IMR-90 (cell line): ENCODE measurements at regions not wholly inside any gene's neighbourhood (a gene's known extent, or its start where the extent isn't known, plus 50 kb on each side); places are given as distances from the start of the nearest gene placed in this dataset.

Source experiments
- ATAC-seq: fragments of 200-7000 bp; cut with Tn5 transposase; 2 replicates; pipeline ENCODE4 v1.9.1; 2020; ENCODE audit warnings: low read depth, mild to moderate bottlenecking, moderate library complexity
- BruUV-seq: library from RNA; stranded (reverse); fragments of 400-500 nt; replicated peaks from 2 replicates; lab custom pipeline; 2021; lab: Mats Ljungman, UMichigan
- CTCF ChIA-PET: fragments of 300-600 bp; formaldehyde crosslinking; extraction: SDS; loops from one replicate; lab custom pipeline; 2021; ENCODE audit warnings: antibody characterized with exemption; lab: Yijun Ruan, JAX
- POLR2A ChIA-PET: fragments of 300-600 bp; sonication (Branson Sonifier 250); formaldehyde crosslinking; loops from one replicate; lab custom pipeline; 2022; ENCODE audit warnings: antibody characterized with exemption; ENCODE audit not compliant: unreplicated experiment; lab: Charles Lee
- DNase-seq: peaks from one replicate; pipeline ENCODE4 v3.0.0; 2013
- H2AFZ ChIP-seq: replicated peaks from 2 replicates; pipeline ENCODE3; 2013; ENCODE audit warnings: low read length, mild to moderate bottlenecking; ENCODE audit not compliant: poor library complexity
- H2AK5ac ChIP-seq: 2 replicates; pipeline ENCODE4 v1.6.1; 2013; ENCODE audit warnings: low read depth, low read length, inconsistent platforms
- H2AK9ac ChIP-seq: replicated peaks from 2 replicates; pipeline ENCODE3; 2013; ENCODE audit warnings: mild to moderate bottlenecking, low read depth, low read length, moderate library complexity; ENCODE audit not compliant: poor library complexity
- H2BK120ac ChIP-seq: 2 replicates; pipeline ENCODE4 v1.6.1; 2013; ENCODE audit warnings: low read depth, low read length, inconsistent platforms
- H2BK15ac ChIP-seq: 3 replicates; pipeline ENCODE4 v1.6.1; 2013; ENCODE audit warnings: low read depth, low read length, inconsistent platforms
- H2BK20ac ChIP-seq: 2 replicates; pipeline ENCODE4 v1.6.1; 2013; ENCODE audit warnings: low read depth, mild to moderate bottlenecking, inconsistent platforms, low read length, moderate library complexity
- H2BK5ac ChIP-seq: 2 replicates; pipeline ENCODE4 v1.6.1; 2013; ENCODE audit warnings: mild to moderate bottlenecking, low read depth, low read length, inconsistent platforms; ENCODE audit not compliant: poor library complexity, severe bottlenecking
- H3K14ac ChIP-seq: replicated peaks from 2 replicates; pipeline ENCODE4 v1.6.1; 2013; ENCODE audit warnings: low read depth, low read length, inconsistent platforms
- H3K18ac ChIP-seq: 2 replicates; pipeline ENCODE4 v1.6.1; 2013; ENCODE audit warnings: low read depth, low read length, control low read depth
- H3K23ac ChIP-seq: 2 replicates; pipeline ENCODE4 v1.6.1; 2013; ENCODE audit warnings: low read depth, low read length, inconsistent platforms
- H3K27ac ChIP-seq: 2 replicates; pipeline ENCODE4 v1.5.1; 2013; ENCODE audit warnings: mild to moderate bottlenecking, control low read depth, low read length; ENCODE audit not compliant: insufficient read depth
- H3K27me3 ChIP-seq: 2 replicates; pipeline ENCODE4 v1.6.1; 2013; ENCODE audit warnings: low read length; ENCODE audit not compliant: control insufficient read depth, insufficient read depth
- H3K36me3 ChIP-seq: 2 replicates; pipeline ENCODE4 v1.6.1; 2013; ENCODE audit warnings: low read length, mixed read lengths; ENCODE audit not compliant: control insufficient read depth, insufficient read depth
- H3K4ac ChIP-seq: 2 replicates; pipeline ENCODE4 v1.6.1; 2013; ENCODE audit warnings: low read depth, low read length, inconsistent platforms
- H3K4me1 ChIP-seq: 2 replicates; pipeline ENCODE4 v1.6.1; 2013; ENCODE audit warnings: low read length, mixed read lengths; ENCODE audit not compliant: control insufficient read depth, insufficient read depth
- H3K4me2 ChIP-seq: 2 replicates; pipeline ENCODE4 v1.6.1; 2013; ENCODE audit warnings: low read depth, mild to moderate bottlenecking, control low read depth, low read length, moderate library complexity
- H3K4me3 ChIP-seq: 2 replicates; pipeline ENCODE4 v1.5.1; 2013; ENCODE audit warnings: low read depth, mild to moderate bottlenecking, control low read depth, low read length, moderate library complexity; ENCODE audit not compliant: insufficient read depth
- H3K56ac ChIP-seq: 2 replicates; pipeline ENCODE4 v1.6.1; 2013; ENCODE audit warnings: low read length, inconsistent platforms; ENCODE audit not compliant: insufficient read depth; ENCODE audit errors: extremely low read depth
- H3K79me1 ChIP-seq, 2 experiments: 2 replicates each; pipeline ENCODE4 v1.6.1; 2013; ENCODE audit warnings: low read length in 2 of 2, inconsistent platforms in 1 of 2, low read depth in 1 of 2
- H3K9ac ChIP-seq: 2 replicates; pipeline ENCODE4 v1.6.1; 2013; ENCODE audit warnings: low read depth, low read length, control low read depth
- H3K9me1 ChIP-seq: 2 replicates; pipeline ENCODE4 v1.6.1; 2013; ENCODE audit warnings: low read length, inconsistent platforms; ENCODE audit not compliant: insufficient read depth
- H3K9me3 ChIP-seq: 2 replicates; pipeline ENCODE4 v1.6.1; 2013; ENCODE audit warnings: low read length; ENCODE audit not compliant: control insufficient read depth, insufficient read depth
- H4K20me1 ChIP-seq: 2 replicates; pipeline ENCODE4 v1.6.1; 2013; ENCODE audit warnings: low read length, inconsistent platforms; ENCODE audit not compliant: insufficient read depth
- H4K5ac ChIP-seq: 2 replicates; pipeline ENCODE4 v1.6.1; 2013; ENCODE audit warnings: mild to moderate bottlenecking, low read depth, low read length, control low read depth
- H4K8ac ChIP-seq, 2 experiments: 2 replicates each; pipeline ENCODE4 v1.6.1; 2013; ENCODE audit warnings: low read depth in 2 of 2, low read length in 2 of 2, control low read depth in 1 of 2, inconsistent platforms in 1 of 2
- H4K91ac ChIP-seq: 2 replicates; pipeline ENCODE4 v1.6.1; 2013; ENCODE audit warnings: low read depth, low read length, inconsistent platforms; ENCODE audit not compliant: insufficient read depth
- POLR2A ChIP-seq: IDR thresholded peaks from 2 replicates; pipeline ENCODE4 v1.6.1; 2012; ENCODE audit warnings: mild to moderate bottlenecking, low read depth, low read length
- SMC3 ChIP-seq: fragments of 150-350 bp; IDR thresholded peaks from 2 replicates; pipeline ENCODE4 v1.6.1; 2016; ENCODE audit warnings: low read depth, mild to moderate bottlenecking, antibody characterized with exemption, low read length, moderate library complexity
- WGBS, 2 experiments: methylation state at CpG; one replicate each; pipeline versions ENCODE4 v1.1.5 to v1.1.7; 2013; ENCODE audit warnings: missing lambda C conversion rate in 2 of 2; ENCODE audit not compliant: insufficient read length in 1 of 2; ENCODE audit errors: extremely low coverage in 2 of 2; 5-methylcytosine and 5-hydroxymethylcytosine counted together
- dilution Hi-C: fragments of 300-500 bp; cut with HindIII; formaldehyde crosslinking; loops from one replicate; pipeline ENCODE4 v1.14.3; 2018; ENCODE audit warnings: low sequenced_read_pairs; ENCODE audit not compliant: unreplicated experiment
- in situ Hi-C: fragments of 300-500 bp; cut with MboI; formaldehyde crosslinking; loops from 3 replicates; pipeline ENCODE4 v1.14.3; 2019; ENCODE audit warnings: low sequenced_read_pairs, inconsistent platforms, mixed read lengths
- intact Hi-C: fragments of 100-400 bp; cut with micrococcal nuclease; formaldehyde crosslinking; loops from 2 replicates; pipeline ENCODE4 v1.10.0; 2022
- TF ChIP-seq, protein P1 (sequence below): fragments of 150-350 bp; IDR thresholded peaks from 2 replicates; pipeline ENCODE4 v1.6.1; 2016; ENCODE audit warnings: low read depth, mild to moderate bottlenecking, low read length, moderate library complexity, borderline replicate concordance

DNA sequence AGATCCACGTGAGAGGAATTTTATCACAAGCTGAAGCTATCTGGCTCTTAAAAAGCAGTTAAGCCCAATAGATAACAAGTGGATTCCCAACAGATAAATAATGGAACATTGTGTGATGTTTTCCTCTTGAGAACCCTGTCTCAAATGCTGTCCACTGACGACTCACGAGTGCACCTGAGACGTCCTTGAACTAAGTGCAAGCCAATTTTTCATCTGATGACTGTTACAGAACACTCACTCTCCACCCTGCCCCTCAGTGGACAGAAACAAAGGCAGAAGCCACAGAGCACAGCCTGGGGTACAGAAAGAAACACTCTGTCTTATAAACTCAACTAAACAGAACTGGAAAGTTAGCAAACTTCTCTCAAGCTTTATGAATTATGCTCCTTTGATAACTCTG, 199.5 kb downstream of the KCNN2 start:
- no peak overlapping the region for H2BK5ac ChIP-seq
- intact Hi-C loops, result no loop called here
- ATAC-seq (no peak), DNase-seq (no peak)
- H2BK15ac ChIP-seq, result no peak overlapping the region
- no peak overlapping the region for H2BK20ac ChIP-seq
- H3K27ac ChIP-seq, result no peak overlapping the region
- H3K14ac ChIP-seq, result no peak overlapping the region
- POLR2A ChIA-PET, result no interaction called here
- in situ Hi-C loops, result no loop called here
- H3K4ac ChIP-seq, result no peak overlapping the region
- H2BK120ac ChIP-seq, result no peak overlapping the region
- no peak overlapping the region for H2AK9ac ChIP-seq
- TF ChIP-seq SMC3 (no peak), POLR2A (no peak)
- TF ChIP-seq, protein P1, sequence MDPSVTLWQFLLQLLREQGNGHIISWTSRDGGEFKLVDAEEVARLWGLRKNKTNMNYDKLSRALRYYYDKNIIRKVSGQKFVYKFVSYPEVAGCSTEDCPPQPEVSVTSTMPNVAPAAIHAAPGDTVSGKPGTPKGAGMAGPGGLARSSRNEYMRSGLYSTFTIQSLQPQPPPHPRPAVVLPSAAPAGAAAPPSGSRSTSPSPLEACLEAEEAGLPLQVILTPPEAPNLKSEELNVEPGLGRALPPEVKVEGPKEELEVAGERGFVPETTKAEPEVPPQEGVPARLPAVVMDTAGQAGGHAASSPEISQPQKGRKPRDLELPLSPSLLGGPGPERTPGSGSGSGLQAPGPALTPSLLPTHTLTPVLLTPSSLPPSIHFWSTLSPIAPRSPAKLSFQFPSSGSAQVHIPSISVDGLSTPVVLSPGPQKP, result no peak
- BruUV-seq, result no TSS peak
- no peaks in the 10 kb centered on the region for H3K9me3 ChIP-seq
- H3K56ac ChIP-seq, result no peak overlapping the region
- no peaks in the 10 kb centered on the region for H3K36me3 ChIP-seq
- no peak overlapping the region for H3K18ac ChIP-seq
- H3K4me2 ChIP-seq, result no peak overlapping the region
- H3K23ac ChIP-seq, result no peak overlapping the region
- no peaks in the 10 kb centered on the region for H3K9me1 ChIP-seq
- no peak overlapping the region for H4K8ac ChIP-seq
- no peak overlapping the region for H2AK5ac ChIP-seq
- no peak overlapping the region for H2AFZ ChIP-seq
- H3K79me1 ChIP-seq, result no peaks in the 10 kb centered on the region
- H4K20me1 ChIP-seq, result no peaks in the 10 kb centered on the region
- H3K4me1 ChIP-seq, result no peaks in the 10 kb centered on the region
- no peaks in the 10 kb centered on the region for H3K27me3 ChIP-seq
- no peak overlapping the region for H4K91ac ChIP-seq
- H3K9ac ChIP-seq, result no peak overlapping the region
- no CpG with 5 or more reads among the region's 4 CpGs for WGBS, 2 experiments
- H4K5ac ChIP-seq, result no peak overlapping the region
- no peak overlapping the region for H3K4me3 ChIP-seq
- dilution Hi-C loops, result no loop called here
- CTCF ChIA-PET, result no interaction called here
